ENCODE measurements at regions not wholly inside any gene's neighbourhood (a gene's known extent, or its start where the extent isn't known, plus 50 kb on each side); places are given as distances from the start of the nearest gene placed in this dataset.

- TF ChIP-seq FOXK2 (IDR thresholded peaks at IDR 0.05): no peak
- no peak for TF ChIP-seq NFRKB (IDR thresholded peaks at IDR 0.05)
- TF ChIP-seq ARNT (IDR thresholded peaks at IDR 0.05): no peak
- no peak for TF ChIP-seq L3MBTL2 (conservative IDR thresholded peaks at IDR 0.05)
- no peak for TF ChIP-seq ZNF384 (IDR thresholded peaks at IDR 0.05)
- no peak for TF ChIP-seq SUZ12 (IDR thresholded peaks at IDR 0.05)
- TF ChIP-seq CTBP1 (IDR thresholded peaks at IDR 0.05; ENCODE audit: borderline replicate concordance): no peak
- TF ChIP-seq HDGF (IDR thresholded peaks at IDR 0.05; ENCODE audit: borderline replicate concordance): no peak
- no peak for TF ChIP-seq LEF1 (IDR thresholded peaks at IDR 0.05; ENCODE audit: borderline replicate concordance)
- no peak for TF ChIP-seq ELF4 (IDR thresholded peaks at IDR 0.05)
- TF ChIP-seq TARDBP (IDR thresholded peaks at IDR 0.05): no peak
These were observed 631.7 kb downstream of the RPS29 start for GRCh38 chr14:48954446-48954845.

Data from HEK293T (cell line).